EH (cell line): ENCODE measurements at regions not wholly inside any gene's neighbourhood (a gene's known extent, or its start where the extent isn't known, plus 50 kb on each side); places are given as distances from the start of the nearest gene placed in this dataset.

Source experiments
- DNase-seq: peaks from one replicate; pipeline ENCODE4 v3.0.0-alpha.2; 2015; ENCODE audit warnings: low read depth

DNA sequence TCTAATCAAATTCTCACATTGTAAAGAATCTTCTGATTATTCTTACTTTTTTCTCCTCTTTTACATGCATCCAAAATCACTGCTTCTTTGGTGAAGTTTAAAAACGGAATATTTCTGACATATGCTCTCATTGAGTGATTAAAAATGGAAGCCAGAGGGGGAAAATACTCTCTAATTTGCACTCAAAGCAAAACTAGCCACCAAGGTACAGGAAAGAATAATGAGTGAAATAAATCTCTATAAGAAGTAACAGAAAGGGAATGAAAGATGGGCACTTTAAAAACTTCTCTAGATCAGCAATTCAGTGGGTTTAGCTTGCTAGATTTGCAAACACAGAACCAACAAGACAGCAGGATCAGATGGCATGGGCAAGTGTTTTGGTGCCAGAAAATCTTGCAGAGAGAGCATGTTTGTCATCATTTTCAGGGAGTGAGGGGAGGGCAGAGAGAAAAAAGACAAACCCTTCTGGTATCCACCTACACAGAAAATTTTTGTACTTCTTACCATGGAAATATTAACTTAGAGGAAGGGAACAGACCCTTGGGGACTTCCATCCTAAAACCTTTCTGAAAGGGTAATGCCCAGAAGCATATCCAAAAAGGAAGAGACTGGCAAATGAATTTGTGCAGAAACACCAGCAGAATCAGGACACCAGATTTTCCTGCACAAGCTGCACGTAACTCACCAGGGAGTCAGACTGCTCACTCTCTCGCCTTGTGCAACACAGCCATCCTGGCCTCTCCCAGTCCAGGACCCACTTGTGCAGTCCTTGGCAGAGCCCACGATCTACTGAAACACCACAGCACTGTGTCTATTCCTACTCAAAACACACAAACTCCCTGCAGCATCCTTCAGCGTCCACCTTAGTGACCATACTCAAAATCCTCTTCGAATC, 270.2 kb upstream of the PRDM1 start:
- no peak for DNase-seq

DNA sequence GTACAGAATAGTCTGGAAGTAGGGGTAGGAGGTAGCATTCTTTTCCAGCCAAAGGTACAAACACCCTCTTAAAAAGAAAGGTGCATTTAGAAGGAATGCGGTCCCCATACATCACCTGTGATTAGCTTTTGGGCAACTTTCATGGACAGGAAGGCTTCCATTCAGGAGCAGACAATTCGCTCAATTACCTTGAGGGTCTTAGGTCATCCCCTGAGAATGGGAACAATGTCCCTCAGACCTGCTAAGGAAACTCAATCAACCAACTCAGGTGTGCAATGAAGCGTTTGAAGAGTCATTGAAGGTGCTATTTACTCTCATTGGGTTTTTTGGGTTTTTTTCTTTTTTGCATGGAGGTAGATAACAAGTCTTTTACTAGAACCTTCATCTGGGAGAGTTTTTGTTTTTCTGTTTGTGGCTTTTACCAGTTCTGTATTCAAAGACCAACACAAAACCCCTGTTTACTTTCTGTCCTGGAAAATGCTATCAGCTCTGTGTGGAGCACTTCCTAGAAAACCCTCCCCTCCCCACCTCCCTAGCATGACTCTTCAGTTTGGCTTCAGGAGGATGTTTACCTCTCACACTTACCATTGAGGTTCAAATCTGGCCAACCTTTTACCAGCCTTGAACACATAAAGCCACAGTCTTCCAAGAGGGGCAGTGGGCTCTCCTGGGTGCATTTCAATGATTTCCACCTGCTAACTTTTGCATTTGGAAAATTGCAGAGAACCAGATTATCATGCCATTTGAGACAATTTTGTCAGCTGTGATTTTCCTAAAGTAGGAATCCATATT, 271.2 kb upstream of the PRDM1 start:
- DNase-seq: no peak

DNA sequence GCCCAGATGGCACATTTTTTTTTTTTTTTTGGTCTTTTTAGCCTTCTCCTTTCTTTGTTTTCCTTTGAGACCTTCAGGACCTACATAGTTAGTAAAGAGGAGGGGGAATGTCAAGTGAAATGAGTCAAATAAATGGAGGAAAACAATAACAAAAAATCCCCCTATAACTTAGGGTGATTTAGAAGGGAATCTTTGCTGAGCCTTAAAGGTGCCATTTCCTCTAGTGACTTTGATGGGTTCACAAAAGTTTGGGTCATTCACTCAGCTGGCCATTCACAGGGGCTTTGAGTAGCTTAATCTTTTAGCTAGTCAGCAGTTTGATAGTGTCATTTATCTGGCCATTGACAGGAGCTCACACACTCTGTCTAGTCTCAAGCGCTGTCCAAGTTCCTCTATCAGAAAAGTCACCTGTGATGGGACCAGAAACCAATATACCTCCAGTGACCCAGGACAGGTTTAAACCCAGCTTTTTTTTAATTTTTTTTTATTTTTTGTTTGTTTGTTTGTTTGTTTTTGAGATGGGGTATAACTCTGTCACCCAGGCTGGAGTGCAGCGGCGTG, 275.1 kb upstream of the PRDM1 start:
- DNase-seq: no peak

DNA sequence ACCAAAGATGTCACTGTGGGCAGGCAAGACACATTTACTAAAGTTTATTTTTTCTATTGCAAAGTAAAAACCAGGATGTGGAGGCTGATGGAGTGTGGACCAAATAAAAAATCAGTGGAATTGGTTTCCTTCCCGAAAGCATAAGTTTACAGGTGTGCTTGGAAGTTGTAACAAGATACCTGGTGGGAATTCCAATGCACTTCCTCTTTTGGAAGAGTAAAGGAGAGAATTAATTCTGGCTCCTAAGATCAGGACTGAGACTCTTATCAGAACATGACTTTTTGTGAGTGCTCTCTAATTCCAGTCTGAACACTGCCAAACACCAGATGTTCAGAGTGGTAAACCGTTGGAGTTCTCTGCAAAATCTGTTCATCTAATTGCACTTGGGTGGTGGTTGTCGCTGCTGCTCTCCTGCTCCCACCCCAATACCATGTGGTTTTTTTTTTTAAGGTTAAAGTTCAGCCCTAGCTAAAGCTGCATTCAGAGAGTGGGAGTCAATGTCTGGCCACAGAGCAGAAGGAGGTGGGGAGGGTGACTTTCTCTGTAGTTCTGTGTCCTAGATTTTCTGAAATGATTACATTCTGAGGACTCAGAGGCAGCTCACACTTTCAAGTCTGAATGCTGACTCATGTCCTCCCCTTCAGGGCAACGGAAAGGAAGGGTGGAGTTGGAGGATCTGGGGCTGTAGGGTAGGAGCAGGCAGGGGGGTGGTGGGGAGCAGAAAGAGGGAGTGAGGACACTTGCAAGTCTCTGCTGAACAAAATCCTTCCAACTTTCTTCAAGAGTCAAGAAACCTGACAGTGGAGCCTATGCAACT, 275.8 kb upstream of the PRDM1 start:
- peak; percentile 95 for DNase-seq

DNA sequence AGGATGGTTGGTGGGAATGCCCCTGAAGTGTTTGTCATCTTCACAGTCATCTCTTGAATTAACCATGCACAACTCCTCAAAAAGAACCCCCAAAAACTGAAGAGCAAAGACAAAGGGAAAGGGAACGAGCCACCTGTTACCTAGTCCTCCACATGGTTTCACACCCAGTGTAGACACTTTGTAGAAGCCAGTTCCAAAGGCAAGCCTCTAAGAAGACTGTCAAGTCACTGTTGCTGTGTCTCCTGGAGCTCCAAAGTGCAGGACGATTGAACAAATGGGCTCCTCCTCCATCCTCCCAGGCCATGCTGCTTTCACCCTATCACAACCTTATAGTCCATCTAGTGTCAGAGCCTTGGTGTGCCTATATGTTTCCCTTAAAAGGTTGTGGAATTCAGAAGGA, 277.6 kb upstream of the PRDM1 start:
- DNase-seq: no peak

DNA sequence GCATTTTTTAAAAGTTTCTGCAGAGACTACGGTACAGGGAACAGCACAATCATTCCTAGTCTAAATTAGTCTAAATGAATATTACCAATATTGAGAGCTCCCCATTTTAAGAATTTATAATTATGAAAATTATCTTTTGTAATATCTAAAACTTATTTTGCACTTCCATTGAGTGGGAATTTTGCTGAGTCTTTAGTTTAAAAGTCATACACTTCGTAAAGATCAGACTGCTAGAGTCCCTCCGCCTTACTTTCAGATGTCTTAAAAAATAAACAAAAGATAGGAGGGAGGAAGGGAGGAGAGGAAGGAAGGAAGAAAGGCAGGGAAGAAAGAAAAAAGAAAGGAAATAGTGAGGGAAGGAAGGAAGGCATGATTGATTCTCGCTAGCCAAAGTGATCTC, 278.2 kb upstream of the PRDM1 start:
- DNase-seq: no peak

DNA sequence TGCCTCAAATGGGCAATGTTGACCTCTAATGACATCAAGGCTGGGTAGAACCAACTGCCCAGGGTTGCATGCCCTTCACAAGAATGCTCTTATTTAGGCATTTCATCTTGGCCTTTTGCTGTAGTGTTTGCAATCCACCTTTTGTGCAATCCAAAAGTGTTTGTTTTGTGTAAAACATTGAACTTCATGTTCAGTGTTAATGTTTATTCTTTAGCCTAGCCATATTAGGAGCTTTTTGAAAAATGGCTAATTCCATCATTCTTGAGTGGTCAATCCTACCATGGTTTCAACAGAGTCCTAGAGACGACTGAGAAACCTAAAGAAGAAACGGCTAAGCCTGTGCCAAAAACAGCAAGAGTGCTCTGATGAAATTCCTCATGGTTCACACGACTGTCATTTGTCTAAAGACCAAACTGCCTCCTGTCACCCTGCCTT, 279.6 kb upstream of the PRDM1 start:
- DNase-seq: peak; percentile 70

DNA sequence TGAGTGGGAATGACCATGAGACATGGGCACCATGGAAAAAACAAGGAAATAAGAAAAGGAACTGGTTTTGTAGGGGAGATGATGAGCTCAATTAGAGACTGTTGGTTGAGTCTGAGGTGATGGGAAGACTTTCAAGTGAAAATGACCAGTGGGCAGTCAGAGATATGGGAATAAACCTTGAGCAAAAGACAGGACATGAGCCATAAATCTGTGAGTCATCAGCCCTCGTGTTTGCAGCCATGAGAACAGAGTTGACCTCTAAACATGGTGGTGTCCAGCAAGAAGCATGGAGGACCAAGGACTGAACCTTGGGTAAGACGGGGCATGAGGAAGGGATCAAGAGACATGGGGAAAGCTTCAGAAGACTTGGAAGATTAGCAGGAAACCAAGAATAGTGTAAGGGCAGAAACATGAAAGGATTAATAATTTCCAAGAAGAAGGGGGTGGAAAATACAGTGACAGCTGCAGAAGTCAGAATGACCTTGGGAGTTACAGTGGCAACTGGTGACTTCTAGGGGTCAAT, 280.6 kb upstream of the PRDM1 start:
- DNase-seq: peak; percentile 65

DNA sequence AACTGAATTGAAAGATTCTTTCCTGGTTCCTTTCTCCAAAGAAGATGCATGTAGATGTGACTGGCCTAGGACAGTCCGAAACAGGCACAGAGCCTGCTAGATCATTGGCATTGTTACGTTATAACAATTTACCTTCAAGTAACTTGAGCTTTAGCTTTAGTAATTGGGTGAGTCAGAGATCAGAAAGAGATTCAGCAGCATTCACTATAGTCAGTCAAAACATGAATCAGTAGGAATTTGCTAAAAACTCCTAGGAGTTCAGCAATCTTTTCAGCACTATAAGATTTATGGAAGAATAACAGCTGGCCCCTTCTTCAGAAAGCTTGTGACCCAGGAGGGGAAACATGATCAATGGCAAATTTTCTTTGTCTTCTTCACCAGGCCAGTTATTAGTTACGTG, 281.7 kb upstream of the PRDM1 start:
- DNase-seq: peak; percentile 88

DNA sequence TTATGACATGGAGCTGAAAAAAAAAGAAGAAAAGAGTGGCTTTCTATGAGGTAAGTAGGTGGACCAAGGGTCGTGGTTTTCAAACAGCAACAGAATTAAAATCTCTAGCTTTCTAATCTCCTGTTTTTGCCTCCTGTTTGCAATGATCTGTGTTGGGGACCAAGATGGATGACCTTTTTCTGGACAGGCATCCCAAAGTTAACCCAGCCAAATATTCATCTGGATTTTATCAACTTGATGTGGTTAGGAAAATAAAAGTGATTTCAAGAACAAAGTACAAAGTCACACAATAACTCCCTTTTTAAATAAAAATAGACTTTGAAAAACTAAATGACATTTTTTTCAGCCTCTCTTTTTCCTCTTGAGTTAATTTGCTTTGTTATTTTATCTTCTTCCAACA, 282.1 kb upstream of the PRDM1 start:
- no peak for DNase-seq

DNA sequence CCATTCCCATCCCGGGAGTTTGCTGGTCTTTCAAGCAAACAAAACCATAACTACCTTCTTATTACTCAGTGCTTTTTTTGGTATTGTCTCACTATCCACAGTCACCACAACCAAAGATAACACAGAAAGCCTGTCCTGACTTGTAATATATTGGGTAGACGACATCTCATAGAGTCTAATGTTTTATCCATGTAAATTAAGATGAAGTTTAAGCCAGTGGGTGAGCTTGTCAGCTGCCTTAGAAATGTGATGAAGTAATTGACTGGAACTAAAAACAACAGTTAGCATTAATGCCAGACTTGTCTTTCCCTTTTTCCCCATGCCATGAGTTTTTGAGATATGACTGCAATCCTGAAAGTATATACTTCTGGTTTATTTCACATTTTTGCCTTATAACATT, 282.7 kb upstream of the PRDM1 start:
- peak; percentile 69 for DNase-seq

DNA sequence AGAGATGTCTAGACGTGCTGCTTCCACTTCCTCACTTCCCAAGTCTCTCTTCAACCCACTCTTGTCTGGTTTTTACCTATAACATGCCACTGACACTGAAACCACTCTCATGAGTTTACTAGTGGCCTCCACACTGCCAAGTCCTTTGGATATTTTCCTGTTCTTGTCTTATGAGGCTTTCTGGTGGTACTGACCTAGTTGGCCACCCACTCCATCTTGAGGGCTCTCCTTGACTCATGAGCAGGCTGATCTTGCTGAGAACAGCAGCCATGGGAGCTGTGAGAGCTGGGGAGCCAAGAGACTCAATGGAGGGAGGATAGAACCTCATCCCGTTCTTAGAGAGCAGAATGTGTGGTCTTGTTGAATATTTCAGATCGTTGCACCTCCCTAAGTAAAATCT, 283.4 kb upstream of the PRDM1 start:
- no peak for DNase-seq

DNA sequence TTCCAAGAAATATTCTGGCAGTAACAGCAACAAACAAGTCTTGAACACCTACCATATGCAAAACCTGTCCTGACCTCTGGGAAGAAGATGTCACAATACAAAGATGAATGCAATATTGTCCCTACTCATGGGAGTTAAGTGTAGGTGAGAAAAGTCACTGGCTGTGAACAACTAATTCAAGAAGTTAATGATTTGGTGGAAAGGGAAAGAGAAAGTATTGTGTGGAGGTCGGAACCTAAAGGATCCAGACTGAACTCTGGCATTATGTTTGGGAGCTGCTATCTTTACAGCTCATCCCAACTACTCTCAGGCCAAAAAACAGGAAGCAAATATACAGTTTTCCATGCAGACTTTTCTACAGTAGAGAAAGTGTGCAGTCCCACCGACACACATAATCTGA, 285.3 kb upstream of the PRDM1 start:
- no peak for DNase-seq

DNA sequence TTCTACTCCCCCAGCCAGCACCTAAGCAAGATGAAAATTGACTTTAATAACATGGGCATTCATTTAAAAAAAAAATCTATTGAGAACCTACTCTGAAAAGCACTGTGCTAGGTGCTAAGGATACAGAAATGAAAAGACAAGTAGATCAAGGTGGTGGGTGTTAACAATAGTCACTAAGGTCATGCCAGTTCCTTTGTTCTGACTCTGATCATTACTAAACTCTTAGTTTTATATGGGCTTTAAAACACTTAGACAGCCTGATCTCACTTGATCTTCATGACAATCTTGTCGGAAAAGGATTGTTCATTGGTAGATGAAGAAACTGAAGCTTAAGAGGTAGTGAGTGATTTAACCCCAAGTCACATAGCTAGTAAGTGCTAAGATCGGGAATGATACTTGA, 285.7 kb upstream of the PRDM1 start:
- DNase-seq: no peak

DNA sequence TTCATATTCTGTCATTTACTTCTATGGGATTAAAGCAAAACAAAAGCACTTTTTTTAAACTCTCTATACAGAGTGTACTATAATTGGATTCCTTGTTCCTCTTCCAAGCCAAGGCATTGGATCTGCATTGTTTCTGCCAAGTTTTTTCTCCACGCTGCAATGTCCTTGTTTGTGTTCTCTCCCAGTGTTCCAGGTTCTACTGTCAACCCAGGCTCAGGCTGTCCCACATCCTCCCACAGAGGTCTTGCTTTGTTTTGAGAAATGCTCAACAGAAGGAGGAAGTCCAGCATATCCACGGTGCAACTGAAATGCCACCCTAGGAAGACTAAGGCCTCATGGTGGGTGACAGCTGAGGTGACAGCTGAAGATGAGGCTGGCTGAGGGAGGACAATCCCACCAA, 287.1 kb upstream of the PRDM1 start:
- DNase-seq: peak; percentile 72

DNA sequence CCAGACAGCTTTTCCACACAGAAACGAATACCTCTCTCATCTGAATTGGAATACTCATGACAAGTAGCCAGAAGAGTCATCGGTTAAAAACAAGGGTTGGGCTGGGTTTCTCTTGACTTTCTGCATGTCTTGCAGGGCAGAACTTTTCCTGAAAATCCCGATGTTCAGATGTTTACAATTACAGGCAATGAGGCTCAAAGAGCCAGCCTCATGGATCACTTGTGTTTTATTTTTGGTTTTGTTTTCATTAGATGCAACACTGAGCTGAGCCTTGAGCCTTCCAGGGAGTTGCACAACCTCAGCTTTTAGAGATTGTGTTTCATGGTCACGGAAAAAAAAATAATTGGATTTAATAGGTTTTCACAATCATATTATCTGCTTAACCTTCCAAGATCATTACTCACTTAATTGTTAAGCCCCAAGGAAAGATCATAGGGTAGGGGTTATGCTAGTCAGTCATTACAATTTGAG, 288.1 kb upstream of the PRDM1 start:
- DNase-seq: peak; percentile 96

DNA sequence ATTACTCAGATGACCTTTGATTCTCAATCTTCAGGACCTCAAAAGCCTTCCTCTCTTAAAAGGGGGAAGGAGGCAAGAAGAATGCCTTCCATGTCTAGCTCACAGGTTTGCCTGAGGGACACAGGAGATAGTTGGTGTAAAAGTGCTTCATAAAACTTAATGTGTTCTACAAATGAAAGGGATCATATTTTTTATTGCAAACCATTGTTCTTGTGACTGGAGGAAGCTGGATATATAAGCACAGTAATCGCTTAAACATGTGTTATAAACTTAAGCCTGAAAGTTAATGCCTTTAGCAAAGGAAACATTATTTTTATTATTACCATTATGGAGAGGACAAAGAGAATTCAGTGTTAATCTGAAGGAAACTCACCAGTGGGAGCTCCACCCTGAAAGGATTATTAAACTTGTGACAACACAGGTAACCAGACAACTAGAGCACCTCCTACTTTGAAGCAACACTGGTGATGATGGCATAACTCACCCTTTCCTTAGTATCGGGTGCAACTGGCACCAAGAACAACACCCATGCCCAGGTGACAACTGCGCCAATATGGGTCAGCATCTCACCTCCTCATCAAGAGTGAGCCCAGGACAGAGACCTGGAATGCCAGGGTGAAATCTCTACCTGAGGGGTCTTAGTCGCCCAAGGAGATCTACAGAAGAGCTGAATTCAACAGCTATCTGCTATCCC, 288.7 kb upstream of the PRDM1 start:
- peak; percentile 28 for DNase-seq

DNA sequence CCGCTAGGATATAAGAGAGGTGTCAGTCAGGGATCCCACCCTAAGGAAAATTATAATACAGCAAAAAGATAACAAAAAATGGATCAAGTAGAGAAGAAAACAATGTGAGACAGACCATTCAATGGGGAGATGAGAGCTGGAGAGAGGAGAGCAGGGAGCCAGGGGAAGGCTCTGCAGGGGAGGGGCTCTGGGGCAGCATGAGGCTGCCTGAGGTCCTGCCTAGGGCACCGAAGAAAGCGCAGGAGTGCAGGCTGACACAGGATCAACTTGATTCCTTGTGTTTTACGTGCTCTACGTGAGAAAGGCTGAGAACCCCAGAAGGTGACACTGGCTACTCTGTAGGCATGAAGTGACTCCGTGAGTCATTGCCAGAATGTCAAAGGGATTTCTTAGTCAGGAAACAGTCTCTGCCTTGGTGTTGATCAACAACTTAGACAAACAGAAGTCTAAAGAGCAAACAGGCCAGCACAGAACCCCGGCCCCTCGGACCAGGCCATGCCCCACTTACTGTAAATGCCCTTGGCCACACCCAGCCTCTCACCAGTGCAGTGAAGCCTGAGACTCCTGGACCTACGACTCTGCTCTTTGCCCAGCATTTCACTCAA, 290.1 kb upstream of the PRDM1 start:
- DNase-seq: peak; percentile 60

DNA sequence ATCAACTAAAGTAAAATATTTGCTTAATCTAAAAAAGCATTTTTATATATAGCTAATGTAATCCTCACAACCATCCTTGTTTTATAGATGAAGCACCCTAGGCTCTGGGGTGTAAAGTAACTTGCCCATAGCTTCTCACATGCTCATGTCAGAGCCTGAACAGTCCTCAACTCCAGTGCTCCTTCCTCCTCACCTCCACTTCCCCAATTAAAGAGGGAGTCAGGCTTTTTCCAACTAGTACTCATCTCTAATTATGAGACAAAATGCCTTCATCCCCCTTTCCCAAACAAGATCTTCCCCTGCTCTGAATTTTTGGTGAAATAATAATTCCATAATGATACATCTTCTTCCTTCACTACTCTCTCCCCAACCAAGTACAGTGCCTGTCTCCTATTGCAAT, 290.8 kb upstream of the PRDM1 start:
- no peak for DNase-seq

DNA sequence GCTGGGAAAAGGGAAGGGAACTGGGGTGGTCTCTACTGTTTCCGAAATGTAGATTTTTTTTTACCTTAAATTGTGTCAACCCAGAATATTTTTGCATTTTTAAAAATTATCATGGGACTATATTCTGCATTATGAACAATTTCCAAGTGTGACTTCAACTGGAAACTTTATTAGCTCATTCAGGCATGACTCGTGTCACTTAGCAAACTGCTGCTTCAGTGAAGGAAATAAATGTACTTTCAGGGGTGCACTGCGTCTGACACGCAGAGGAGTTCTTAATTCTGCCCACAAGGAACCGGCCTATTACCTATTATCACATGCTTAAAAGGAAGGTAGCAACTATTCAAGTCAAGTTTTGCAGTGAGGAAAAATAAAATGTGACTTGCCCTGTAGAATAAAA, 291.3 kb upstream of the PRDM1 start:
- DNase-seq: no peak

DNA sequence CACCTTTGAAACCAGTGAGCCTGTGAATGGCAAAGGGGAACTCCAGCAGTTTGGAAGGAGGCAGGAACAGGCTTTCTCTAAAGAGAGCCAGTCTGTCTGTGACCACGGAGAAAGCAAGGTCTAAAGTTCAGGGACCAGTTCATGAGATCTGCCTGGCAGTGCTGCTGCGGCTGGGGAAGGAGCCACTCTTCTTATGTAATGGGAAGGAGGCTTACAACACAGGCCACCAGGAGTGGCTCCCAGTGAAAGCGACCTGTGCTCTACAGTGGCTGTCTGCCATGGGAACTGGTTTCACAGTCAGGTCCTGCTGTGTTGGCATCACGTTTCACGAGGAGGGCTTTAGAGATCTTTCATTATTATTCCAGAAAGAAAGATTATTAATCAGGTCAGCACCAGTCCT, 291.9 kb upstream of the PRDM1 start:
- DNase-seq: peak; percentile 46
